ENCODE measurements at regions not wholly inside any gene's neighbourhood (a gene's known extent, or its start where the extent isn't known, plus 50 kb on each side); places are given as distances from the start of the nearest gene placed in this dataset.

DNA sequence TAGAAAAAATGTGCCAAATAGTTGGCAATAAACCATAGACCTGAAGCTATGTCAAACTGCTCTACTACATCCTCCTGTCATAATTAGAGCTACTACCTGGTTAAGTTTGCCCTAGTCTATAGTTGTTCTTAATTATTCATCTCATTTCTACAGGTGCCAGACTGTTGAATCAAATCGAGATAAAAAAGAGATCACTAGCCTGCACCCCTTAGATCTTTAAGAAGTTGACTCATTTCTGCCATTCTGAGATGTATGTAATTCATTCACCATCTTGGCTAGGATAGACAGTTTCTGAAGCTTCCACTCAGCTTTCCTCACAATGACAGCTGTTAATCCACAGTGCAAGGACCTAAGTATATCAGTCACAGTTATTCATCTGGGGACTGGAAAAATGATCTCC, 452.1 kb upstream of the BOD1L1 start:
- TF ChIP-seq, protein P1, sequence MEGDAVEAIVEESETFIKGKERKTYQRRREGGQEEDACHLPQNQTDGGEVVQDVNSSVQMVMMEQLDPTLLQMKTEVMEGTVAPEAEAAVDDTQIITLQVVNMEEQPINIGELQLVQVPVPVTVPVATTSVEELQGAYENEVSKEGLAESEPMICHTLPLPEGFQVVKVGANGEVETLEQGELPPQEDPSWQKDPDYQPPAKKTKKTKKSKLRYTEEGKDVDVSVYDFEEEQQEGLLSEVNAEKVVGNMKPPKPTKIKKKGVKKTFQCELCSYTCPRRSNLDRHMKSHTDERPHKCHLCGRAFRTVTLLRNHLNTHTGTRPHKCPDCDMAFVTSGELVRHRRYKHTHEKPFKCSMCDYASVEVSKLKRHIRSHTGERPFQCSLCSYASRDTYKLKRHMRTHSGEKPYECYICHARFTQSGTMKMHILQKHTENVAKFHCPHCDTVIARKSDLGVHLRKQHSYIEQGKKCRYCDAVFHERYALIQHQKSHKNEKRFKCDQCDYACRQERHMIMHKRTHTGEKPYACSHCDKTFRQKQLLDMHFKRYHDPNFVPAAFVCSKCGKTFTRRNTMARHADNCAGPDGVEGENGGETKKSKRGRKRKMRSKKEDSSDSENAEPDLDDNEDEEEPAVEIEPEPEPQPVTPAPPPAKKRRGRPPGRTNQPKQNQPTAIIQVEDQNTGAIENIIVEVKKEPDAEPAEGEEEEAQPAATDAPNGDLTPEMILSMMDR (IDR thresholded peaks at IDR 0.05 in 8 of 11, conservative IDR thresholded peaks at IDR 0.05 in 3 of 11): no peak
- no peak for TF ChIP-seq POLR2A (IDR thresholded peaks at IDR 0.05)
- TF ChIP-seq POLR2AphosphoS5 (IDR thresholded peaks at IDR 0.05): no peak

All from spleen (tissue), 7 donors.